ENCODE measurements at regions not wholly inside any gene's neighbourhood (a gene's known extent, or its start where the extent isn't known, plus 50 kb on each side); places are given as distances from the start of the nearest gene placed in this dataset.

DNA sequence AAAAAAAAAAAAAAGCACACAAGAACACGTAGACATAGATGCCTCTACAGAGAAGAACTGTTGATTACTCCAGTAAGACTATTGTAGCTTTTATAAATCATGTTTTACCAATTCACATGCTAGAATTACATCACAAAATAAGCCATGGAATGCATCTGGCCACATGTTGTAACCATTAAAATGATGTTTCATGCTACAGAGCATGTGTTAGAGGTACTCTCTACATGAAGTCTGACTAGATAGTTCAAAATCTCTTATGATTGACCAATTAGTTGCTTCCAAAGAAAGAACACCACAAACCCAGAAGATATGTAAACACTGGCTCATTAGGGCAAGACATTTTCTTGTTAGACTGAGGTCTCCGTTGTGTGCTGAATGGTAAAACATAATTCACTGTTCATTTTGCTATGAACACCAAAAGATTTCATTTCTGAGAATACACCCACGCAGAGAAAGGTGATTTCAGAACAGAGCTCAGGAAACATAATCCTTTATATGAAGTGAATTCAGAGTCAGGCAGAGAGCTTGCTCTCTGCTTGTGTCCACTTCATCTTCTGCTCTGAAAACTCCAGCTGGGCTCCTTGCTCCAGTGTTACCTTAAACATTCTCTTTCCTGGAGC is 411.4 kb upstream of the SOX9 start:
- TF ChIP-seq, protein P1, sequence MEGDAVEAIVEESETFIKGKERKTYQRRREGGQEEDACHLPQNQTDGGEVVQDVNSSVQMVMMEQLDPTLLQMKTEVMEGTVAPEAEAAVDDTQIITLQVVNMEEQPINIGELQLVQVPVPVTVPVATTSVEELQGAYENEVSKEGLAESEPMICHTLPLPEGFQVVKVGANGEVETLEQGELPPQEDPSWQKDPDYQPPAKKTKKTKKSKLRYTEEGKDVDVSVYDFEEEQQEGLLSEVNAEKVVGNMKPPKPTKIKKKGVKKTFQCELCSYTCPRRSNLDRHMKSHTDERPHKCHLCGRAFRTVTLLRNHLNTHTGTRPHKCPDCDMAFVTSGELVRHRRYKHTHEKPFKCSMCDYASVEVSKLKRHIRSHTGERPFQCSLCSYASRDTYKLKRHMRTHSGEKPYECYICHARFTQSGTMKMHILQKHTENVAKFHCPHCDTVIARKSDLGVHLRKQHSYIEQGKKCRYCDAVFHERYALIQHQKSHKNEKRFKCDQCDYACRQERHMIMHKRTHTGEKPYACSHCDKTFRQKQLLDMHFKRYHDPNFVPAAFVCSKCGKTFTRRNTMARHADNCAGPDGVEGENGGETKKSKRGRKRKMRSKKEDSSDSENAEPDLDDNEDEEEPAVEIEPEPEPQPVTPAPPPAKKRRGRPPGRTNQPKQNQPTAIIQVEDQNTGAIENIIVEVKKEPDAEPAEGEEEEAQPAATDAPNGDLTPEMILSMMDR (IDR thresholded peaks at IDR 0.05), result no peak
- TF ChIP-seq POLR2AphosphoS5 (IDR thresholded peaks at IDR 0.05; ENCODE audit: low read depth, low read length), result no peak
- TF ChIP-seq, protein P2, sequence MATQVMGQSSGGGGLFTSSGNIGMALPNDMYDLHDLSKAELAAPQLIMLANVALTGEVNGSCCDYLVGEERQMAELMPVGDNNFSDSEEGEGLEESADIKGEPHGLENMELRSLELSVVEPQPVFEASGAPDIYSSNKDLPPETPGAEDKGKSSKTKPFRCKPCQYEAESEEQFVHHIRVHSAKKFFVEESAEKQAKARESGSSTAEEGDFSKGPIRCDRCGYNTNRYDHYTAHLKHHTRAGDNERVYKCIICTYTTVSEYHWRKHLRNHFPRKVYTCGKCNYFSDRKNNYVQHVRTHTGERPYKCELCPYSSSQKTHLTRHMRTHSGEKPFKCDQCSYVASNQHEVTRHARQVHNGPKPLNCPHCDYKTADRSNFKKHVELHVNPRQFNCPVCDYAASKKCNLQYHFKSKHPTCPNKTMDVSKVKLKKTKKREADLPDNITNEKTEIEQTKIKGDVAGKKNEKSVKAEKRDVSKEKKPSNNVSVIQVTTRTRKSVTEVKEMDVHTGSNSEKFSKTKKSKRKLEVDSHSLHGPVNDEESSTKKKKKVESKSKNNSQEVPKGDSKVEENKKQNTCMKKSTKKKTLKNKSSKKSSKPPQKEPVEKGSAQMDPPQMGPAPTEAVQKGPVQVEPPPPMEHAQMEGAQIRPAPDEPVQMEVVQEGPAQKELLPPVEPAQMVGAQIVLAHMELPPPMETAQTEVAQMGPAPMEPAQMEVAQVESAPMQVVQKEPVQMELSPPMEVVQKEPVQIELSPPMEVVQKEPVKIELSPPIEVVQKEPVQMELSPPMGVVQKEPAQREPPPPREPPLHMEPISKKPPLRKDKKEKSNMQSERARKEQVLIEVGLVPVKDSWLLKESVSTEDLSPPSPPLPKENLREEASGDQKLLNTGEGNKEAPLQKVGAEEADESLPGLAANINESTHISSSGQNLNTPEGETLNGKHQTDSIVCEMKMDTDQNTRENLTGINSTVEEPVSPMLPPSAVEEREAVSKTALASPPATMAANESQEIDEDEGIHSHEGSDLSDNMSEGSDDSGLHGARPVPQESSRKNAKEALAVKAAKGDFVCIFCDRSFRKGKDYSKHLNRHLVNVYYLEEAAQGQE (IDR thresholded peaks at IDR 0.05; ENCODE audit: insufficient read depth in 1 of 2, low read depth in 2 of 2, low read length in 1 of 2), result no peak
- no peak for TF ChIP-seq TCF7L2 (IDR thresholded peaks at IDR 0.05; ENCODE audit: low read depth, low read length)

Measured in Panc1 (cell line).